Naive B cell (primary cell): ENCODE measurements at regions not wholly inside any gene's neighbourhood (a gene's known extent, or its start where the extent isn't known, plus 50 kb on each side); places are given as distances from the start of the nearest gene placed in this dataset.

Experiments
- ATAC-seq, 2 donors: fragments of 150-1000 bp; cut with Tn5 transposase; 2 replicates each; pipeline ENCODE4 v1.10.0; 2021; ENCODE audit warnings: low read depth in 2 of 2, mild to moderate bottlenecking in 2 of 2, moderate library complexity in 2 of 2
- DNase-seq: peaks from one replicate; pipeline ENCODE4 v3.0.0; 2022
- H3K27ac Mint-ChIP-seq, 6 donors: one replicate each; pipeline ENCODE4 v1.8.0; 2020 to 2022; ENCODE audit warnings: mild to moderate bottlenecking in 6 of 6, mixed read lengths in 6 of 6, moderate library complexity in 5 of 6, inconsistent platforms in 2 of 6
- H3K27me3 Mint-ChIP-seq, 3 donors: one replicate each; pipeline ENCODE4 v1.8.0; 2021 to 2022; ENCODE audit warnings: mixed read lengths in 3 of 3, mild to moderate bottlenecking in 1 of 3
- H3K36me3 Mint-ChIP-seq, 2 donors: one replicate each; pipeline ENCODE4 v1.8.0; 2020 to 2022; ENCODE audit warnings: mixed read lengths in 2 of 2, inconsistent platforms in 1 of 2, mild to moderate bottlenecking in 1 of 2
- H3K4me1 Mint-ChIP-seq, 3 donors: one replicate each; pipeline ENCODE4 v1.8.0; 2020 to 2022; ENCODE audit warnings: mixed read lengths in 3 of 3, inconsistent platforms in 1 of 3, mild to moderate bottlenecking in 1 of 3, moderate library complexity in 1 of 3
- H3K4me3 Mint-ChIP-seq, 8 donors: one replicate each; pipeline ENCODE4 v1.8.0; 2020 to 2022; ENCODE audit warnings: mild to moderate bottlenecking in 8 of 8, mixed read lengths in 8 of 8, moderate library complexity in 8 of 8, inconsistent platforms in 2 of 8
- H3K9me3 Mint-ChIP-seq, 7 donors: one replicate each; pipeline ENCODE4 v1.8.0; 2020 to 2022; ENCODE audit warnings: mixed read lengths in 7 of 7, mild to moderate bottlenecking in 5 of 7, inconsistent platforms in 2 of 7, moderate library complexity in 1 of 7

- Mint-ChIP-seq H3K9me3 (peaks cover 8 to 56% (median 27%) of the 10 kb centered on the region in 7 donors), H3K27me3 (no peaks in the 10 kb centered on the region), H3K36me3 (peaks cover 41 to 47% of the 10 kb centered on the region in 2 donors), H3K4me3 (no peak overlapping the region), H3K4me1 (no peaks in the 10 kb centered on the region), H3K27ac (no peak overlapping the region)
- ATAC-seq (no peak), DNase-seq (no peak)
Observed at GRCh38 chr16:72384651-72385050, 212.7 kb upstream of the PMFBP1 start.

DNA sequence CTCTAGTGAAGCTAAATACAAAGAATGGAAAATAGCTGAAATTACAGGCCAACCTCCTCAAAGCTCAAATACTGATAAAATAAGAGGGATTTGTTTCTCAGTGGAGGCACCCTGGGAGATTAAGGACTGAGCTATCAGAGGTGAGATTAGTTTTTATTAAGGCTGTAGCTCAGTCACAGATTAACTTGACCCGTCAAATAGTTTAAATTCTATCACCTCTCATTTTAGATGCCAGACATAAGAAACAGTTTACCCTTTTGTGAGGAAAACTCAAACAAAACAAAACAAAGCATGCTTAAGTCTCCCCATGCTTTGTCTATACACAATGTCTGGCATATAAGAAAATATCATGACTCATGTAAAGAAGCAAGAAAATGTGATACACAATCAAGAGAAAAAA is 208.3 kb upstream of the PMFBP1 start:
- no peak overlapping the region for H3K27ac Mint-ChIP-seq
- H3K36me3 Mint-ChIP-seq = peaks cover 16 to 22% of the 10 kb centered on the region in 2 donors
- no peaks in the 10 kb centered on the region for H3K4me1 Mint-ChIP-seq
- DNase-seq (no peak), ATAC-seq (no peak)
- peaks cover 0 to 21% (median 5%) of the 10 kb centered on the region in 7 donors for H3K9me3 Mint-ChIP-seq
- H3K27me3 Mint-ChIP-seq = no peaks in the 10 kb centered on the region
- no peak overlapping the region for H3K4me3 Mint-ChIP-seq

- no peak for ATAC-seq
- peaks cover 15 to 19% of the 10 kb centered on the region in 2 donors for H3K36me3 Mint-ChIP-seq
- no peaks in the 10 kb centered on the region for H3K4me1 Mint-ChIP-seq
- H3K27ac Mint-ChIP-seq = no peak overlapping the region
- H3K4me3 Mint-ChIP-seq = no peak overlapping the region
- no peaks in the 10 kb centered on the region for H3K27me3 Mint-ChIP-seq
- H3K9me3 Mint-ChIP-seq = peaks cover 0 to 5% (median 0%) of the 10 kb centered on the region in 7 donors
- DNase-seq = no peak
Observed at GRCh38 chr16:72373201-72373600, 201.2 kb upstream of the PMFBP1 start.

GRCh38 chr16:72372087-72373045 is 200.4 kb upstream of the PMFBP1 start:
- Mint-ChIP-seq H3K4me3 (no peak overlapping the region), H3K27ac (no peak overlapping the region), H3K36me3 (peaks cover 21 to 23% of the 10 kb centered on the region in 2 donors), H3K4me1 (no peaks in the 10 kb centered on the region), H3K27me3 (no peaks in the 10 kb centered on the region), H3K9me3 (peaks cover 2 to 10% (median 6%) of the 10 kb centered on the region in 7 donors)
- DNase-seq (no peak), ATAC-seq (no peak)

- Mint-ChIP-seq H3K36me3 (peaks cover 24 to 25% of the 10 kb centered on the region in 2 donors), H3K9me3 (peaks cover 2 to 13% (median 8%) of the 10 kb centered on the region in 7 donors), H3K27ac (peak overlapping the region in 1 of 6 donors; percentile 27), H3K27me3 (no peaks in the 10 kb centered on the region), H3K4me1 (no peaks in the 10 kb centered on the region), H3K4me3 (no peak overlapping the region)
- DNase-seq = no peak
- no peak for ATAC-seq
Observed at GRCh38 chr16:72371307-72372086, 199.5 kb upstream of the PMFBP1 start.

DNA sequence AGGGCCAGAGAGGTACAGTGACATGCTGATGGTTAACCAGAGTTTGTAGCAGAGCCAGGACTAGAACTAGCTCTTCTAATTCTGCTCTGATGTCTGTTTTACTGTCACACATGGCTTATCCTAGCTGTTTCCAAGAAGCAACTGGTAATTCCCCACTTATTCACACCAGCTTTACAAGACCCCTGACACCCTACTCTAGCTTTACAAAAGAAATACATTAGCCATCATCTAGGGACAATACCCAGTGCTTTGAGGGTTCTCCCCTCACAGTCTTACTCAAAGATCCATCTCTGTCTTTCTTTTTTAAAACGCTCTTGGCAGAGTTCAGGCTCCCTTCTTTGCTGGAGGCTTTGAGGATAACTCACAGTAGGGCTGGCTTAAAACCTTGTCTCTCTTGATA is 197.3 kb upstream of the PMFBP1 start:
- H3K9me3 Mint-ChIP-seq = peaks cover 2 to 13% (median 10%) of the 10 kb centered on the region in 7 donors
- no peaks in the 10 kb centered on the region for H3K27me3 Mint-ChIP-seq
- H3K4me1 Mint-ChIP-seq = no peaks in the 10 kb centered on the region
- no peak for ATAC-seq
- H3K4me3 Mint-ChIP-seq = no peak overlapping the region
- H3K27ac Mint-ChIP-seq = no peak overlapping the region
- no peak for DNase-seq
- H3K36me3 Mint-ChIP-seq = peaks cover 25 to 30% of the 10 kb centered on the region in 2 donors

- no peak overlapping the region for H3K27ac Mint-ChIP-seq
- DNase-seq (no peak), ATAC-seq (no peak)
- H3K27me3 Mint-ChIP-seq = no peaks in the 10 kb centered on the region
- H3K4me3 Mint-ChIP-seq = no peak overlapping the region
- H3K4me1 Mint-ChIP-seq = no peaks in the 10 kb centered on the region
- peaks cover 2 to 13% (median 10%) of the 10 kb centered on the region in 7 donors for H3K9me3 Mint-ChIP-seq
- H3K36me3 Mint-ChIP-seq = peaks cover 25 to 30% of the 10 kb centered on the region in 2 donors
Observed at GRCh38 chr16:72367851-72368250, 195.9 kb upstream of the PMFBP1 start.

DNA sequence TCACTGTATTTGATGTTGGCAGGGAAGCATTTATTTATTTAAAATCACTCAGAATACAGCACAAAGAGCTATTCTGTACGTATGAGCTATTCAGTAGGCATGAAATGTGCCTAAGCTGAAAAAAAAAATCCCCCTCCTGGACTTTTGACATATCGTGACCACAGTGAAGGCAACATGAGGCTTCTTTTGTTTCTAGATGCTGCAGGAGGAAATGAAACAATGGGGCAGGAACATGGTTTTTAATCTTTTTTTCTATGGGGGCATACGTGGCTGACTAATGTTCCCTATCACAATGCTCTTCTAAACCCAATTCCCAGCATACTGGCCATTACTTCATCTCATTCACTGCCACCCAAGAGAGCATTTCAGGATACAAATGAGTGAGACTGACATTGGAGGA is 191.0 kb upstream of the PMFBP1 start:
- Mint-ChIP-seq H3K4me1 (no peaks in the 10 kb centered on the region), H3K27ac (no peak overlapping the region), H3K9me3 (peaks cover 2 to 11% (median 5%) of the 10 kb centered on the region in 7 donors), H3K4me3 (no peak overlapping the region), H3K27me3 (no peaks in the 10 kb centered on the region), H3K36me3 (peaks cover 8 to 14% of the 10 kb centered on the region in 2 donors)
- no peak for ATAC-seq
- DNase-seq = no peak

DNA sequence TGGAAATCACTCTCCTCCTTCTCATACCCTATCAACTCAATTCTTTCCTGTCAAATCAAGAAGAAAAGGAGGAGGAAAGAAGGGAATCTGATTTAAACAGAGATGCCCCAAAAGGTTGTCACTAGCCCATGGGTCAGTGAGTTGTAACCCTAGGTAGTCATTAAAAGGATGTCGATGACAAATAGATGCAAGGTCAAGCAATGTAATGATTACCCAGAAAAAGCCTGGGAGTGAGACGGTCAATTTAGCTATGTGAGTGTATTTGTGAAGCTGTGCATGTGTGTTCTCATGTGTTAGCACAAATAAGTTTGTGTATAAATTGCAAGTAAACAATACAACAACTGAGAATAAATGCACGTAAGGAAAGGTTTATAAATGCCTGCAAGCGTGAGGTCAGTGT is 190.5 kb upstream of the PMFBP1 start:
- no peak overlapping the region for H3K27ac Mint-ChIP-seq

DNA sequence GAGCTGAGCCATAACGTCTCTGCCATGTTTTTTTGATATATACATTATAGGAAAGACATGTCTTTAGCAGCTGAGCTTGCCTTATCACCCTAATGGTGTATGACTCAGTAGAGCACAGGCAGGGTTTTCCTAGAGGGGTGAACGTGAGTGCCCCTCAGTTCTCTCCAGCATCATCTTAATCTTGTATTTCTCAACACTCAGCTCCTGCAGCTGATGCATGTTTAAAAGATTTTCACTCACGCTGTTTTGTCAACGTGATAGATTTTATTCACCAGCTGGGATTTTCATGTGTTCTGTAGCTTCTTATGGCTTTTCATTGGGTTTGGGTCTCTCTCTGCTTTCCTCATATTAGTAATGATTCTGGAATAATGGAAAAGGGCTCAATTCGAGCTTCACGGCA is 186.0 kb upstream of the PMFBP1 start:
- H3K9me3 Mint-ChIP-seq = peaks cover 0 to 5% (median 0%) of the 10 kb centered on the region in 7 donors
- ATAC-seq (no peak), DNase-seq (no peak)
- H3K36me3 Mint-ChIP-seq = no peaks in the 10 kb centered on the region
- H3K4me1 Mint-ChIP-seq = no peaks in the 10 kb centered on the region
- H3K27ac Mint-ChIP-seq = no peak overlapping the region
- no peak overlapping the region for H3K4me3 Mint-ChIP-seq
- H3K27me3 Mint-ChIP-seq = no peaks in the 10 kb centered on the region

More for the DNA sequence above, 190.5 kb upstream of the PMFBP1 start:
- peaks cover under 1 to 6% (median 4%) of the 10 kb centered on the region in 7 donors for H3K9me3 Mint-ChIP-seq
- no peaks in the 10 kb centered on the region for H3K4me1 Mint-ChIP-seq
- ATAC-seq (no peak), DNase-seq (no peak)
- peaks cover 3 to 9% of the 10 kb centered on the region in 2 donors for H3K36me3 Mint-ChIP-seq
- no peaks in the 10 kb centered on the region for H3K27me3 Mint-ChIP-seq
- H3K4me3 Mint-ChIP-seq = no peak overlapping the region

DNA sequence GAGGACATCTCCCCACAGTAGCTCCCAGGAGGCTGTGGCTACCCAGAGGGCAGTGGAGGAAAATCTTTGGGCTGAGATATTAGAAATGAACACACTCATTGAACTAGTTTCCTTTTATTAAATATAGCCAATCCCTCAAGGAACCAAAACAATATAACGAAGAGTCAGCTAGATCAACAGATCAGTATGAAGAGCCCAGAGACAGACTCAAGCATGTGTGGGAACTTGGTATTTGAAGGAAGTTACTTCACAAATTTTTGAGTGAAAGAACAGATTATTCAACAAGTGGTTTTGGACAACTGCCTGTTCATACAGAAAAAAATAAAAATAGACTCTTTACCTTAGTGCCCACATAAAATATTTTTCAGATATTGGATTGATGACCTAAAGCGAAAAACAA is 183.6 kb upstream of the PMFBP1 start:
- peaks cover 0 to 5% (median 0%) of the 10 kb centered on the region in 7 donors for H3K9me3 Mint-ChIP-seq
- H3K27ac Mint-ChIP-seq = no peak overlapping the region
- H3K27me3 Mint-ChIP-seq = no peaks in the 10 kb centered on the region
- no peaks in the 10 kb centered on the region for H3K36me3 Mint-ChIP-seq
- no peak for ATAC-seq
- no peak for DNase-seq
- no peaks in the 10 kb centered on the region for H3K4me1 Mint-ChIP-seq
- no peak overlapping the region for H3K4me3 Mint-ChIP-seq

GRCh38 chr16:72349719-72350118 is 177.8 kb upstream of the PMFBP1 start:
- no peak for DNase-seq
- H3K36me3 Mint-ChIP-seq = peaks cover 0 to 8% of the 10 kb centered on the region in 2 donors
- no peaks in the 10 kb centered on the region for H3K4me1 Mint-ChIP-seq
- peak overlapping the region in 2 of 6 donors; percentile 20 to 44 for H3K27ac Mint-ChIP-seq
- H3K4me3 Mint-ChIP-seq = no peak overlapping the region
- peaks cover 0 to 5% (median 0%) of the 10 kb centered on the region in 7 donors for H3K9me3 Mint-ChIP-seq
- ATAC-seq = no peak
- no peaks in the 10 kb centered on the region for H3K27me3 Mint-ChIP-seq

DNA sequence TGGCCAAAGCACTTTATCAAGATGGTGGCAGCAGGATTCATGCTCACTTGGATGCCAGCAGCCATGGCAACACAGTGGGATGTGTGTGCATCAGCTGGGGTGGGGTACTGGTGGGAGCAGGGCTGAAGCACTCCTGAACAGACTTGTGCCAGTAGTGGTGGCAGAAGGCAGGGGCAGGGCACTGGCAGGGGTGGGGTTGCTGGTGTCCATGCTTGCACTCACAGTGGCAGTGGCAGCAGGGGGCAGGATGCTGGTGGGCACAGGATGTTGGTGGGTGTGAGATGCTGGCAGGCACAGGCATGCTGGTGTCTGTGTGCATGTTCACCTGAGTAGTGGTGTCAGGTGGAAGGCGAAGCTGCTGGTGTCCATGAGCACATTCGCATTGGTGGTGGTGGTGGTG is 161.0 kb upstream of the PMFBP1 start:
- no peak for ATAC-seq
- peaks cover 12 to 32% of the 10 kb centered on the region in 2 donors for H3K36me3 Mint-ChIP-seq

More for the DNA sequence above, 161.0 kb upstream of the PMFBP1 start:
- Mint-ChIP-seq H3K4me3 (peak overlapping the region in 1 of 8 donors; percentile 47), H3K27me3 (no peaks in the 10 kb centered on the region), H3K4me1 (no peaks in the 10 kb centered on the region), H3K9me3 (peaks cover 0 to 79% (median 49%) of the 10 kb centered on the region in 7 donors), H3K27ac (no peak overlapping the region)
- no peak for DNase-seq
